Loucy (cell line): ENCODE measurements at regions not wholly inside any gene's neighbourhood (a gene's known extent, or its start where the extent isn't known, plus 50 kb on each side); places are given as distances from the start of the nearest gene placed in this dataset.

ENCODE experiments used
- H2AFZ ChIP-seq: fragments of 200-600 bp; sonication (generic); 2 replicates; pipeline ENCODE4 v1.6.0; 2016; ENCODE audit warnings: antibody characterized with exemption, mild to moderate bottlenecking, low read length, moderate library complexity
- H3F3A ChIP-seq: fragments of 200-600 bp; 2 replicates; pipeline ENCODE4 v1.6.0; 2016; ENCODE audit warnings: antibody characterized with exemption, low read depth, mild to moderate bottlenecking
- H3K27me3 ChIP-seq: fragments of 200-600 bp; sonication (generic); 2 replicates; pipeline ENCODE4 v1.6.1; 2014; ENCODE audit warnings: low read length, mild to moderate bottlenecking; ENCODE audit not compliant: insufficient read depth, poor library complexity, severe bottlenecking
- H3K36me3 ChIP-seq: fragments of 200-600 bp; sonication (generic); 2 replicates; pipeline ENCODE4 v1.6.1; 2016; ENCODE audit warnings: low read length; ENCODE audit not compliant: insufficient read depth
- H3K4me1 ChIP-seq: fragments of 200-600 bp; sonication (generic); 2 replicates; pipeline ENCODE4 v1.5.1; 2014; ENCODE audit warnings: low read length, mild to moderate bottlenecking; ENCODE audit not compliant: insufficient read depth, poor library complexity, severe bottlenecking
- H3K4me2 ChIP-seq: fragments of 200-600 bp; sonication (generic); 2 replicates; pipeline ENCODE4 v1.6.0; 2014; ENCODE audit warnings: antibody characterized with exemption, low read length, low read depth, mild to moderate bottlenecking; ENCODE audit not compliant: poor library complexity, severe bottlenecking
- H3K4me3 ChIP-seq: fragments of 200-600 bp; sonication (generic); 2 replicates; pipeline ENCODE4 v1.5.1; 2014; ENCODE audit warnings: low read length, mild to moderate bottlenecking, mixed read lengths; ENCODE audit not compliant: poor library complexity, severe bottlenecking
- H3K79me2 ChIP-seq: fragments of 200-600 bp; sonication (generic); 2 replicates; pipeline ENCODE4 v1.6.1; 2014; ENCODE audit warnings: low read length; ENCODE audit not compliant: insufficient read depth
- H3K9ac ChIP-seq: fragments of 200-600 bp; sonication (generic); 2 replicates; pipeline ENCODE4 v1.6.0; 2014; ENCODE audit warnings: mild to moderate bottlenecking, low read depth, low read length, moderate library complexity; ENCODE audit not compliant: poor library complexity, severe bottlenecking
- H3K9me2 ChIP-seq: fragments of 200-600 bp; sonication (generic); replicated peaks from 2 replicates; pipeline ENCODE4 v1.6.1; 2016; ENCODE audit warnings: low read depth, low read length, mixed read lengths
- H3K9me3 ChIP-seq: fragments of 200-600 bp; sonication (generic); 2 replicates; pipeline ENCODE4 v1.6.1; 2014; ENCODE audit warnings: mild to moderate bottlenecking, antibody characterized with exemption, low read length, low read depth; ENCODE audit not compliant: insufficient read depth
- H4K20me1 ChIP-seq: fragments of 200-600 bp; sonication (generic); 2 replicates; pipeline ENCODE4 v1.6.0; 2014; ENCODE audit warnings: antibody characterized with exemption, low read length, mild to moderate bottlenecking; ENCODE audit not compliant: insufficient read depth, poor library complexity, severe bottlenecking
- CTCF ChIP-seq: fragments of 200-600 bp; sonication (generic); conservative IDR thresholded peaks from 2 replicates; pipeline ENCODE4 v1.5.1; 2014; ENCODE audit warnings: mild to moderate bottlenecking, antibody characterized with exemption, low read length
- EZH2phosphoT487 ChIP-seq: fragments of 200-600 bp; IDR thresholded peaks from 2 replicates; pipeline ENCODE4 v1.6.1; 2018; ENCODE audit warnings: antibody characterized with exemption, mild to moderate bottlenecking, moderate library complexity, borderline replicate concordance

GRCh38 chr21:16956824-16957223 lies 556.0 kb upstream of the CXADR start:
- TF ChIP-seq EZH2phosphoT487 (no peak), CTCF (no peak)
- no peak overlapping the region for H2AFZ ChIP-seq
- no peak overlapping the region for H3K4me2 ChIP-seq
- H3K9ac ChIP-seq, result no peak overlapping the region
- no peaks in the 10 kb centered on the region for H3K27me3 ChIP-seq
- no peaks in the 10 kb centered on the region for H3K9me2 ChIP-seq
- H3K79me2 ChIP-seq, result no peaks in the 10 kb centered on the region
- H4K20me1 ChIP-seq, result no peaks in the 10 kb centered on the region
- no peak overlapping the region for H3K4me3 ChIP-seq
- no peaks in the 10 kb centered on the region for H3K9me3 ChIP-seq
- H3K36me3 ChIP-seq, result no peaks in the 10 kb centered on the region
- H3F3A ChIP-seq, result no peaks in the 10 kb centered on the region
- no peaks in the 10 kb centered on the region for H3K4me1 ChIP-seq

- Histone ChIP-seq H2AFZ (no peak overlapping the region), H3F3A (no peaks in the 10 kb centered on the region), H3K4me1 (no peaks in the 10 kb centered on the region), H3K9me2 (no peaks in the 10 kb centered on the region), H4K20me1 (no peaks in the 10 kb centered on the region), H3K27me3 (no peaks in the 10 kb centered on the region), H3K9me3 (no peaks in the 10 kb centered on the region; the same call in 1 of the 2 replicates), H3K79me2 (no peaks in the 10 kb centered on the region), H3K4me2 (no peak overlapping the region), H3K4me3 (no peak overlapping the region), H3K9ac (no peak overlapping the region), H3K36me3 (no peaks in the 10 kb centered on the region)
- TF ChIP-seq CTCF, result no peak
- TF ChIP-seq EZH2phosphoT487, result no peak
Measured at GRCh38 chr21:16965424-16965823, 547.4 kb upstream of the CXADR start.

DNA sequence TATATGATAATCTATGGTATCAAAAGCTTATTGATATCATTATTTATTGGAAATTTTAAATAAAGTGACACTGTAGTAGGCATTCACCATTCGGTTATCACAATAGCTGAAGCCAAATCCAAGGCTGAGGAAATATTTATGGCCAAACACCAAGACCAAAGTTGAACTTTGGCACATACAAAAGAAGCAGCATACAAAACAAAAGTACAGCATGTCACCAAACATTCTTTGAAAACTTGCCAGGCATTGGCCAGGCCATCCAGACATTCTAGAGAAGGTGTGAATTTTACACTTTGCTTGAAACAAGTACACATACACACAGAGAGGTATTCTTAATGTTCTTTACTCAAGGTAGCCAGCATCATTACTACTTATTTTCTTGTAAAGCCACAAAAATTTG lies 544.4 kb upstream of the CXADR start:
- no peaks in the 10 kb centered on the region for H3K79me2 ChIP-seq
- TF ChIP-seq EZH2phosphoT487 (no peak), CTCF (no peak)
- no peaks in the 10 kb centered on the region; the same call in 1 of the 2 replicates for H3K9me3 ChIP-seq
- no peaks in the 10 kb centered on the region for H3K9me2 ChIP-seq
- no peaks in the 10 kb centered on the region for H3K36me3 ChIP-seq
- no peak overlapping the region for H3K4me2 ChIP-seq
- no peaks in the 10 kb centered on the region for H3K27me3 ChIP-seq
- H3F3A ChIP-seq, result no peaks in the 10 kb centered on the region
- H3K9ac ChIP-seq, result no peak overlapping the region
- H3K4me3 ChIP-seq, result no peak overlapping the region
- H4K20me1 ChIP-seq, result no peaks in the 10 kb centered on the region
- H3K4me1 ChIP-seq, result no peaks in the 10 kb centered on the region
- H2AFZ ChIP-seq, result no peak overlapping the region
